Panc1 (cell line): ENCODE measurements at regions not wholly inside any gene's neighbourhood (a gene's known extent, or its start where the extent isn't known, plus 50 kb on each side); places are given as distances from the start of the nearest gene placed in this dataset.

Experiments used
- CTCF ChIP-seq: fragments of 450-650 bp; IDR thresholded peaks from 2 replicates; pipeline ENCODE4 v1.5.1; 2017; ENCODE audit warnings: mild to moderate bottlenecking
- POLR2AphosphoS5 ChIP-seq: IDR thresholded peaks from 2 replicates; pipeline ENCODE4 v1.6.1; 2012; ENCODE audit warnings: mild to moderate bottlenecking, low read depth, low read length, moderate library complexity
- REST ChIP-seq, 2 experiments: IDR thresholded peaks; 2 replicates each; pipeline ENCODE4 v1.6.1; 2011 to 2012; ENCODE audit warnings: low read depth in 2 of 2, control low read depth in 1 of 2, low read length in 1 of 2, mild to moderate bottlenecking in 1 of 2, moderate library complexity in 1 of 2; ENCODE audit not compliant: insufficient read depth in 1 of 2
- TCF7L2 ChIP-seq: IDR thresholded peaks from 2 replicates; pipeline ENCODE4 v1.6.1; 2011; ENCODE audit warnings: mild to moderate bottlenecking, low read depth, low read length, inconsistent platforms

- TF ChIP-seq REST (IDR thresholded peaks at IDR 0.05; ENCODE audit: insufficient read depth in 1 of 2, low read depth in 2 of 2, low read length in 1 of 2) (no peak), CTCF (no peak), TCF7L2 (no peak), POLR2AphosphoS5 (no peak)
These were observed 275.4 kb downstream of the SHOX start for GRCh38 chrX:905848-906566.
